OCI-LY3 (cell line): ENCODE measurements at regions not wholly inside any gene's neighbourhood (a gene's known extent, or its start where the extent isn't known, plus 50 kb on each side); places are given as distances from the start of the nearest gene placed in this dataset.

ENCODE experiments used
- H2AFZ ChIP-seq: fragments of 200-600, 300-600 bp; shearing (Covaris generic); 2 replicates; pipeline ENCODE4 v1.6.0; 2014; ENCODE audit warnings: antibody characterized with exemption, low read depth, low read length
- H3K27ac ChIP-seq: fragments of 200-600, 300-600 bp; sonication (generic); 2 replicates; pipeline ENCODE4 v1.5.1; 2014; ENCODE audit warnings: mild to moderate bottlenecking, low read length, moderate library complexity, mixed read lengths
- H3K27me3 ChIP-seq: fragments of 200-600, 300-600 bp; sonication (generic); 2 replicates; pipeline ENCODE4 v1.6.1; 2014; ENCODE audit warnings: low read depth, low read length, mixed read lengths
- H3K36me3 ChIP-seq: fragments of 200-600, 300-600 bp; sonication (generic); replicated peaks from 2 replicates; pipeline ENCODE3; 2014; ENCODE audit warnings: low read depth, low read length, mixed read lengths
- H3K4me1 ChIP-seq: fragments of 300-600, 200-600 bp; sonication (generic); 2 replicates; pipeline ENCODE4 v1.6.1; 2014; ENCODE audit warnings: low read length, mixed read lengths
- H3K4me2 ChIP-seq: fragments of 200-600, 300-600 bp; sonication (generic); 2 replicates; pipeline ENCODE4 v1.6.1; 2014; ENCODE audit warnings: low read length, mixed read lengths
- H3K4me3 ChIP-seq: fragments of 300-600, 200-600 bp; sonication (generic); 2 replicates; pipeline ENCODE4 v1.5.1; 2014; ENCODE audit warnings: antibody characterized with exemption, mild to moderate bottlenecking, low read length, moderate library complexity
- H3K79me2 ChIP-seq: fragments of 300-600, 200-600 bp; shearing (Covaris generic); 2 replicates; pipeline ENCODE4 v1.6.1; 2014; ENCODE audit warnings: mild to moderate bottlenecking, low read length, mixed read lengths
- H3K9ac ChIP-seq: fragments of 300-600, 200-600 bp; shearing (Covaris generic); 2 replicates; pipeline ENCODE4 v1.6.0; 2014; ENCODE audit warnings: mild to moderate bottlenecking, low read length, moderate library complexity
- H3K9me3 ChIP-seq: fragments of 200-600, 300-600 bp; shearing (Covaris generic); 2 replicates; pipeline ENCODE4 v1.6.1; 2014; ENCODE audit warnings: low read length, mixed read lengths; ENCODE audit not compliant: insufficient read depth
- H4K20me1 ChIP-seq: fragments of 200-600, 300-600 bp; sonication (generic); 2 replicates; pipeline ENCODE4 v1.6.1; 2016; ENCODE audit warnings: low read length, mixed read lengths; ENCODE audit not compliant: insufficient read depth
- CTCF ChIP-seq: fragments of 200-600, 300-600 bp; sonication (generic); IDR thresholded peaks from 2 replicates; pipeline ENCODE4 v1.5.1; 2014; ENCODE audit warnings: antibody characterized with exemption, low read length, low read depth
- EZH2phosphoT487 ChIP-seq: fragments of 200-600 bp; shearing (Covaris generic); IDR thresholded peaks from 2 replicates; pipeline ENCODE4 v1.6.1; 2018; ENCODE audit warnings: antibody characterized with exemption, mixed run types, low read depth

- no peaks in the 10 kb centered on the region for H3K9me3 ChIP-seq
- H3K4me1 ChIP-seq: peaks cover 9% of the 10 kb centered on the region
- H2AFZ ChIP-seq: no peak overlapping the region
- no peak overlapping the region for H3K4me3 ChIP-seq
- H3K27ac ChIP-seq: no peak overlapping the region
- no peak overlapping the region for H3K4me2 ChIP-seq
- H3K36me3 ChIP-seq: no peaks in the 10 kb centered on the region
- no peaks in the 10 kb centered on the region for H4K20me1 ChIP-seq
- H3K79me2 ChIP-seq: no peaks in the 10 kb centered on the region
- H3K27me3 ChIP-seq: no peaks in the 10 kb centered on the region
- H3K9ac ChIP-seq: no peak overlapping the region
- TF ChIP-seq CTCF (no peak), EZH2phosphoT487 (no peak)
These were observed 274.5 kb downstream of the ADGRA3 start for GRCh38 chr4:22241415-22241814.

GRCh38 chr4:22240814-22241213 lies 275.1 kb downstream of the ADGRA3 start:
- H3K27ac ChIP-seq: no peak overlapping the region
- H2AFZ ChIP-seq: no peak overlapping the region
- no peaks in the 10 kb centered on the region for H4K20me1 ChIP-seq
- H3K4me3 ChIP-seq: no peak overlapping the region
- no peaks in the 10 kb centered on the region for H3K36me3 ChIP-seq
- H3K4me2 ChIP-seq: no peak overlapping the region
- H3K4me1 ChIP-seq: peaks cover 9% of the 10 kb centered on the region
- H3K27me3 ChIP-seq: no peaks in the 10 kb centered on the region
- no peaks in the 10 kb centered on the region for H3K9me3 ChIP-seq
- H3K79me2 ChIP-seq: no peaks in the 10 kb centered on the region
- H3K9ac ChIP-seq: no peak overlapping the region
- TF ChIP-seq CTCF (no peak), EZH2phosphoT487 (no peak)

GRCh38 chr4:22238742-22239141 lies 277.1 kb downstream of the ADGRA3 start:
- Histone ChIP-seq H3K27me3 (no peaks in the 10 kb centered on the region), H3K9ac (no peak overlapping the region), H4K20me1 (no peaks in the 10 kb centered on the region), H3K9me3 (no peaks in the 10 kb centered on the region), H3K4me1 (peaks cover 9% of the 10 kb centered on the region), H3K79me2 (no peaks in the 10 kb centered on the region), H3K27ac (no peak overlapping the region), H3K4me3 (no peak overlapping the region), H3K36me3 (no peaks in the 10 kb centered on the region), H3K4me2 (no peak overlapping the region), H2AFZ (peak overlapping the region; percentile 92; the same call in 1 of the 2 replicates)
- TF ChIP-seq CTCF (no peak), EZH2phosphoT487 (no peak)

- Histone ChIP-seq H3K79me2 (no peaks in the 10 kb centered on the region), H3K9me3 (no peaks in the 10 kb centered on the region), H3K27me3 (no peaks in the 10 kb centered on the region), H3K4me2 (peak overlapping the region; percentile 73), H3K36me3 (no peaks in the 10 kb centered on the region), H3K4me1 (peaks cover 9% of the 10 kb centered on the region), H3K9ac (peak overlapping the region; percentile 37), H4K20me1 (no peaks in the 10 kb centered on the region), H2AFZ (peak overlapping the region; percentile 92), H3K27ac (no peak overlapping the region), H3K4me3 (peak overlapping the region; percentile 72)
- TF ChIP-seq CTCF: no peak
- no peak for TF ChIP-seq EZH2phosphoT487
These were observed 277.9 kb downstream of the ADGRA3 start for GRCh38 chr4:22237846-22238494.
